Osteoblast (primary cell): ENCODE measurements at regions not wholly inside any gene's neighbourhood (a gene's known extent, or its start where the extent isn't known, plus 50 kb on each side); places are given as distances from the start of the nearest gene placed in this dataset.
"Not testable (repeated sequence)": the region's sequence is repeated elsewhere in the genome, so short reads cannot be mapped to it uniquely, and the experiment has no call there.

Experiments used
- DNase-seq: peaks from one replicate; pipeline ENCODE4 v3.0.0; 2011; ENCODE audit warnings: low spot score, mixed read lengths; ENCODE audit not compliant: insufficient read length; ENCODE audit errors: missing footprints
- H2AFZ ChIP-seq: 2 replicates; pipeline ENCODE4 v1.6.0; 2011; ENCODE audit warnings: mild to moderate bottlenecking, low read length
- H3K27ac ChIP-seq: 2 replicates; pipeline ENCODE4 v1.5.1; 2011; ENCODE audit warnings: mild to moderate bottlenecking, low read depth, low read length, moderate library complexity
- H3K27me3 ChIP-seq: 2 replicates; pipeline ENCODE4 v1.6.0; 2012; ENCODE audit warnings: mild to moderate bottlenecking, control low read depth, inconsistent platforms, low read length, moderate library complexity; ENCODE audit not compliant: insufficient read depth
- H3K36me3 ChIP-seq: 2 replicates; pipeline ENCODE4 v1.5.1; 2011; ENCODE audit warnings: mild to moderate bottlenecking, low read length, control low read depth, moderate library complexity; ENCODE audit not compliant: insufficient read depth
- H3K4me1 ChIP-seq: 2 replicates; pipeline ENCODE4 v1.5.1; 2011; ENCODE audit warnings: mild to moderate bottlenecking, low read length, control low read depth, moderate library complexity; ENCODE audit not compliant: insufficient read depth
- H3K4me2 ChIP-seq: 2 replicates; pipeline ENCODE4 v1.6.0; 2011; ENCODE audit warnings: mild to moderate bottlenecking, low read length; ENCODE audit not compliant: insufficient read depth
- H3K4me3 ChIP-seq: fragments of 200-600 bp; sonication (generic); 3 replicates; pipeline ENCODE4 v1.5.1; 2012; ENCODE audit warnings: mild to moderate bottlenecking, low read length, inconsistent platforms; ENCODE audit not compliant: insufficient read depth
- H3K79me2 ChIP-seq: 2 replicates; pipeline ENCODE4 v1.6.0; 2012; ENCODE audit warnings: mild to moderate bottlenecking, low read length, control low read depth, inconsistent platforms; ENCODE audit not compliant: insufficient read depth
- H3K9me3 ChIP-seq: 2 replicates; pipeline ENCODE4 v1.5.1; 2011; ENCODE audit warnings: low read depth, low read length, control low read depth
- H4K20me1 ChIP-seq: 2 replicates; pipeline ENCODE4 v1.6.0; 2012; ENCODE audit warnings: mild to moderate bottlenecking, low read length, control low read depth; ENCODE audit not compliant: insufficient read depth
- TF ChIP-seq, protein P1 (sequence below): IDR thresholded peaks from 2 replicates; pipeline ENCODE4 v1.5.1; 2011; ENCODE audit warnings: mild to moderate bottlenecking, low read depth, low read length, moderate library complexity; ENCODE audit errors: extremely low read depth

DNA sequence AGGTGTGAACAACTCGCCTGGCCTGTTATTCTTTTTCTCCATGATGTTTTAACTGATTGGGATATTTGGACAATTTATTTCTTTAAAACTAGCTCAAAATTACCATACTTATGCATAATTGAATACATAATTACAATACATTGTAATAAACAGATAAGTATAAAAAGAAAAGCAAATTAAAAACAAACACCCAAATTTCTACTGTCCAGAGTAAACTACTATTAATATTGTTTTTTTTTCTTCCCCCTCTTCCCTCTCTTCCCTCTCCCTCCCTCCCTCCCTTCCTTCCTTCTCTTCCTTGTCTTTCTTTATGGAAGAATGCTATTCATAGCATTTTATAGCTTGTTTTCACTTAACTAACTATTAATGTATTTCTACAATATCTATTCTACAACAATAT lies 117.7 kb upstream of the IVNS1ABP start:
- Histone ChIP-seq H3K79me2 (no peaks in the 10 kb centered on the region), H3K27ac (no peak overlapping the region), H3K36me3 (no peaks in the 10 kb centered on the region), H3K9me3 (no peaks in the 10 kb centered on the region), H4K20me1 (no peaks in the 10 kb centered on the region), H2AFZ (no peak overlapping the region), H3K4me2 (no peak overlapping the region), H3K27me3 (no peaks in the 10 kb centered on the region), H3K4me1 (peaks cover 4% of the 10 kb centered on the region), H3K4me3 (no peak overlapping the region)
- no peak for DNase-seq
- TF ChIP-seq, protein P1, sequence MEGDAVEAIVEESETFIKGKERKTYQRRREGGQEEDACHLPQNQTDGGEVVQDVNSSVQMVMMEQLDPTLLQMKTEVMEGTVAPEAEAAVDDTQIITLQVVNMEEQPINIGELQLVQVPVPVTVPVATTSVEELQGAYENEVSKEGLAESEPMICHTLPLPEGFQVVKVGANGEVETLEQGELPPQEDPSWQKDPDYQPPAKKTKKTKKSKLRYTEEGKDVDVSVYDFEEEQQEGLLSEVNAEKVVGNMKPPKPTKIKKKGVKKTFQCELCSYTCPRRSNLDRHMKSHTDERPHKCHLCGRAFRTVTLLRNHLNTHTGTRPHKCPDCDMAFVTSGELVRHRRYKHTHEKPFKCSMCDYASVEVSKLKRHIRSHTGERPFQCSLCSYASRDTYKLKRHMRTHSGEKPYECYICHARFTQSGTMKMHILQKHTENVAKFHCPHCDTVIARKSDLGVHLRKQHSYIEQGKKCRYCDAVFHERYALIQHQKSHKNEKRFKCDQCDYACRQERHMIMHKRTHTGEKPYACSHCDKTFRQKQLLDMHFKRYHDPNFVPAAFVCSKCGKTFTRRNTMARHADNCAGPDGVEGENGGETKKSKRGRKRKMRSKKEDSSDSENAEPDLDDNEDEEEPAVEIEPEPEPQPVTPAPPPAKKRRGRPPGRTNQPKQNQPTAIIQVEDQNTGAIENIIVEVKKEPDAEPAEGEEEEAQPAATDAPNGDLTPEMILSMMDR = no peak

- Histone ChIP-seq H3K4me1 (no peaks in the 10 kb centered on the region), H3K79me2 (no peaks in the 10 kb centered on the region), H4K20me1 (no peaks in the 10 kb centered on the region), H3K36me3 (no peaks in the 10 kb centered on the region), H3K27ac (no peak overlapping the region), H3K27me3 (no peaks in the 10 kb centered on the region), H3K9me3 (no peaks in the 10 kb centered on the region), H3K4me3 (no peak overlapping the region), H3K4me2 (no peak overlapping the region), H2AFZ (no peak overlapping the region)
- no peak for DNase-seq
- TF ChIP-seq, protein P1 = no peak
Measured at GRCh38 chr1:185433667-185434066, 116.6 kb upstream of the IVNS1ABP start.

GRCh38 chr1:185432948-185433347 lies 115.9 kb upstream of the IVNS1ABP start:
- Histone ChIP-seq H2AFZ (no peak overlapping the region), H3K79me2 (no peaks in the 10 kb centered on the region), H3K4me1 (no peaks in the 10 kb centered on the region), H4K20me1 (no peaks in the 10 kb centered on the region), H3K4me2 (no peak overlapping the region), H3K27ac (no peak overlapping the region), H3K9me3 (no peaks in the 10 kb centered on the region), H3K27me3 (no peaks in the 10 kb centered on the region), H3K36me3 (no peaks in the 10 kb centered on the region), H3K4me3 (no peak overlapping the region)
- TF ChIP-seq, protein P1 = no peak
- DNase-seq = no peak

GRCh38 chr1:185431612-185432011 lies 114.6 kb upstream of the IVNS1ABP start:
- H3K36me3 ChIP-seq = no peaks in the 10 kb centered on the region
- no peak overlapping the region for H3K4me2 ChIP-seq
- no peak overlapping the region for H2AFZ ChIP-seq
- TF ChIP-seq, protein P1 = no peak
- no peak overlapping the region for H3K4me3 ChIP-seq
- no peaks in the 10 kb centered on the region for H3K9me3 ChIP-seq
- H3K79me2 ChIP-seq = no peaks in the 10 kb centered on the region
- no peak for DNase-seq
- H4K20me1 ChIP-seq = no peaks in the 10 kb centered on the region
- H3K4me1 ChIP-seq = peaks cover 8% of the 10 kb centered on the region
- H3K27me3 ChIP-seq = no peaks in the 10 kb centered on the region
- no peak overlapping the region for H3K27ac ChIP-seq

- not testable (repeated sequence) for H3K9me3 ChIP-seq, H2AFZ ChIP-seq, DNase-seq, H3K79me2 ChIP-seq, H3K4me2 ChIP-seq, H3K4me3 ChIP-seq, H3K4me1 ChIP-seq, H3K27ac ChIP-seq, H3K27me3 ChIP-seq, H3K36me3 ChIP-seq, H4K20me1 ChIP-seq
Measured at GRCh38 chr1:185429668-185430067, 112.6 kb upstream of the IVNS1ABP start.
